Suprapubic skin (tissue), 3 donors: ENCODE measurements at regions not wholly inside any gene's neighbourhood (a gene's known extent, or its start where the extent isn't known, plus 50 kb on each side); places are given as distances from the start of the nearest gene placed in this dataset.

ENCODE experiments used
- EP300 ChIP-seq: sonication (generic); formaldehyde crosslinking; IDR thresholded peaks from one replicate; pipeline ENCODE4 v1.6.1; 2017; ENCODE audit warnings: antibody characterized with exemption
- TF ChIP-seq, protein P1 (sequence below), 2 donors: fragments of 200-600 bp in 1 of 2; fragments of 450-650 bp in 1 of 2; sonication (generic) in 1 of 2; IDR thresholded peaks; one replicate each; pipeline ENCODE4 v1.5.1; 2016 to 2019; ENCODE audit warnings: antibody characterized with exemption in 2 of 2, mild to moderate bottlenecking in 1 of 2, moderate library complexity in 1 of 2

- no peak for TF ChIP-seq EP300
- TF ChIP-seq, protein P1, sequence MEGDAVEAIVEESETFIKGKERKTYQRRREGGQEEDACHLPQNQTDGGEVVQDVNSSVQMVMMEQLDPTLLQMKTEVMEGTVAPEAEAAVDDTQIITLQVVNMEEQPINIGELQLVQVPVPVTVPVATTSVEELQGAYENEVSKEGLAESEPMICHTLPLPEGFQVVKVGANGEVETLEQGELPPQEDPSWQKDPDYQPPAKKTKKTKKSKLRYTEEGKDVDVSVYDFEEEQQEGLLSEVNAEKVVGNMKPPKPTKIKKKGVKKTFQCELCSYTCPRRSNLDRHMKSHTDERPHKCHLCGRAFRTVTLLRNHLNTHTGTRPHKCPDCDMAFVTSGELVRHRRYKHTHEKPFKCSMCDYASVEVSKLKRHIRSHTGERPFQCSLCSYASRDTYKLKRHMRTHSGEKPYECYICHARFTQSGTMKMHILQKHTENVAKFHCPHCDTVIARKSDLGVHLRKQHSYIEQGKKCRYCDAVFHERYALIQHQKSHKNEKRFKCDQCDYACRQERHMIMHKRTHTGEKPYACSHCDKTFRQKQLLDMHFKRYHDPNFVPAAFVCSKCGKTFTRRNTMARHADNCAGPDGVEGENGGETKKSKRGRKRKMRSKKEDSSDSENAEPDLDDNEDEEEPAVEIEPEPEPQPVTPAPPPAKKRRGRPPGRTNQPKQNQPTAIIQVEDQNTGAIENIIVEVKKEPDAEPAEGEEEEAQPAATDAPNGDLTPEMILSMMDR (IDR thresholded peaks at IDR 0.05): no peak
These were observed 201.0 kb downstream of the GXYLT1 start for GRCh38 chr12:41943671-41944070.
